ENCODE measurements at regions not wholly inside any gene's neighbourhood (a gene's known extent, or its start where the extent isn't known, plus 50 kb on each side); places are given as distances from the start of the nearest gene placed in this dataset.

- no peak for DNase-seq (ENCODE audit: low spot score)
These were observed 331.2 kb upstream of the SMARCA2 start for GRCh38 chr9:1683951-1684350.

DNA sequence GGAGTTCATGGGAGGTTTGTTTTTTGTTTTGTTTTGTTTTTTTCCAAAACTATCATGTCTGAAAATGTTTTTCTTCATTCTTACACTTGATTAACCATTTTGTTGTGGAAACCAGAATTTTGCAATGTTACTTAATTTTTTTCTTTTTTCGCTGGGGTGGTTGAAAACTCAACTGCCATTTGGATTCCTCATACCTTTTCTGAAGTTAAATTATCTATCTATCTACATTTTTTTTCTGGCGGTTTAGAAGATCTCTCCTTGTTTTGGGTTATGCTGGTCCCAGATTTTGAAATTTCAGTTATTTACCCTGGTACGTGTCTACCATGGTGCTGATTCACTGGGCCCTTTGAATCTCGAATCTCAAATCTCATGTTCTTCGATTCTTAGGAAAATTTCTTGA is 316.2 kb upstream of the SMARCA2 start:
- no peak for DNase-seq (ENCODE audit: low spot score)

DNA sequence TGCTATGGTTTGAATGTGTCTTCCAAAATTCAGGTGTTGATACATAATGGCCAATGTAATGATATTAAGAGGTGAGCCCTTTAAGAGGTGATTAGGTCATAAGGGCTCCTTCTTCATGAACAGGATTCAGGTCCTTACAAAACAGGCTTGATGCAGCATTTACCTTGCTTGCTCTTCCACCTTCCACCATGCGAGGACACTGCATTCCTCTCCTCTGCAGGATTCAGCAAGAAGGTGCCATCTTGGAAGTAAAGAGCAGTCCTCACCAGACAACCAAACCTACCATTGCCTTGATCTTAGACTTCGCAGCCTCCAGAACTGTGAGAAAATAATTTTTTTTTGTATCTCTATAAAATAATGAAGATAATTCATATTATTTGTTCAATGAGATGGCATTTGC is 314.0 kb upstream of the SMARCA2 start:
- no peak for DNase-seq (ENCODE audit: low spot score)

GRCh38 chr9:1702701-1703100 is 312.4 kb upstream of the SMARCA2 start:
- DNase-seq (ENCODE audit: low spot score), result no peak

DNA sequence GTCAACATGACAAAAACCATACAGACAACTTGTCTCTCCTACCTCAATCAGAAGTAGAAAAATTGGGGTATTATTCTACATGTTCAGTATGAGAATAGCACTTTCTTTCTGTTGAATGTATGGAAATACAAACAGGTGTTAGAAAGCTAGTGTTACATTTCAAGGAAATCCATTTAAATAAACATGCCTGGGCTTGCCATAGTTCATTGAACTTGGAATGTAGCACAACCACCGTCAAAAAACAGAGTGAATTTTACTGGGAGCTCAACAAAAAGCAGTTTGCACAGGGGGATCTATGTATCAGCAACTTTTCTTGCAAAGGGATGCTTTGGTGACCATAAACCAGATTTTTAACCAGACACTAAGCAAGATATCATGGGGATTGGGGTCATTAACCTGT is 307.9 kb upstream of the SMARCA2 start:
- DNase-seq (ENCODE audit: low spot score), result no peak

DNA sequence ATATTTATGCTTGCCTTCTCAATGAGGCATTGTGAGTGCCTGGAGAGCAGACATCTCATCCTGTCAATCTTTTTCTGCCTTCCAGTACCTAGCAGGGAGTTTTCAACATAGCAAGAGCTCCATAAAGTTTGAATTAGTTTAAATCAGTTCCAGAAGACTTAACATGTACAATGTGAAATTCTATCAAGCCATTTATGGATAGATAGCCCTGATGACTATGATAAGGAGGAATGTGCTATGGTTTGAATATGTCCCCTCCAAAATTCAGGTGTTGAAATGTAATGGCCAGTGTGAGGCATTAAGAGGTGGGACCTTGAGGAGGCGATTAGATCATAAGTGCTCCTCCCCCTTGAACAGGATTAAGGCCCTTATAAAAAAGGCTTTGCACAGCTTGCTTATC is 306.9 kb upstream of the SMARCA2 start:
- no peak for DNase-seq (ENCODE audit: low spot score)

GRCh38 chr9:1709347-1709746 is 305.8 kb upstream of the SMARCA2 start:
- DNase-seq (ENCODE audit: low spot score), result peak; percentile 1

DNA sequence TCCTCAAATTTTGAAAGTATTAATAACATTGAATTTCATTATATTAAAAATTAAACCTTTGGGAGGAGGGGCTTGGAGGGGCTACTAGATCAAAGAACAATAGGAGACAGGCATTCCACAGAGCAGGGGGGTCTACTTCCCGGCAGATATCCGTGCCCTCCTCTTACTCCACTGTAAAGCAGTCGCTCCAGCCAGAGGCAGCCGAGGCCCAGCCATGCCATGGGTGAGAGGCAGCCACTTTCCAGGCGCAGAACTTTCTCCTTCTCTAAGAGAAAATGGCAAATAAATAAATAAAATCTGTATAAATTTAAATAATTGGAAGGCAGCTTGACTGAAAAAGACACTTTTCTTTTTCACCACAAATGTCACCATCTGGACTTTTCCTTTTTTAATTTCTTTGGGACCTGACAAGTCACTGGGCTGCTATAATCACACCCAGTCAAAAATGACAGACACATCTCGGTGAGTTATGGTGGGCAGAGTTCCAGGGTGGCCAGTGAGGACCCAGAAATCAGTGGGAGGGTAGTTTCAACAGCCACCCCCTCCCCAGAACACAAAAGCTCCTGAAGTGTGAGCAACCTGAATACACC is 302.2 kb upstream of the SMARCA2 start:
- no peak for DNase-seq (ENCODE audit: low spot score)

GRCh38 chr9:1713841-1714240 is 301.3 kb upstream of the SMARCA2 start:
- no peak for DNase-seq (ENCODE audit: low spot score)

DNA sequence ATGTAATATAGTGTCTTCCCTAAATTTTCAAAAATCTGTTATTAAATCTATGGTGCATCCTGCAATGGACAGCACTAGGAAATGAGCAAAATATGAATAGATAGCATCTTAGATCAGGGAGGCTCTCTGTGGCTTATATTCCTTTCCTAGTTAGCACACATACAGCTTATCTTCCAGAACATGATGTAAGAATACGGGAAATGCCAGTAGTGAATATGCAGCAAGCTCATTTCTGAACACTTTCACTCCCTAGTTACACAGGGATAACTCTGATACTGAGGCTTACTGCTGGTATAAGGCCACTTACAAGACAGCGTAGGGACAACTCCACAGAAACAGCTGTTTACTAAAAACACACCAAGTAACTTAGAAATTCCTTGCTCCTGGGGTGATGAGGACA is 297.3 kb upstream of the SMARCA2 start:
- DNase-seq (ENCODE audit: low spot score), result no peak

DNA sequence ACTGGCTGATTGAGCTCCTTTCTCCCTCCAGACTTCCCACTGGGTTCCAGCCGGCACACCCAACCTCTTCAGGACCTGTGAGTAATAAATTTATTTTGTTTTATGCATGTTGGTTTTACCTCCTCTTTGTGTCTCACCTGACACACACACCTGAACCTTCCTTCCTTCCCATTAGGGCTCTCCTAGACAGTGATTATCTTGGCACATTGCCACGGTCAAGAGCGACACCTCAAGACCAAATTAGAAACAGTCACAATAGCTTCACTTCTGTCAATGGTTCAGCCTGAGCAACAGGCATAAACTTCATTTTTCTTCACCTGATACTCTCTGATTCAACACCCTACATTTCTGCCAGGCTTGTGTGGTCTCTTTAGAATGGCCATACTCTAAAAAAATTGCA is 296.3 kb upstream of the SMARCA2 start:
- no peak for DNase-seq (ENCODE audit: low spot score)

DNA sequence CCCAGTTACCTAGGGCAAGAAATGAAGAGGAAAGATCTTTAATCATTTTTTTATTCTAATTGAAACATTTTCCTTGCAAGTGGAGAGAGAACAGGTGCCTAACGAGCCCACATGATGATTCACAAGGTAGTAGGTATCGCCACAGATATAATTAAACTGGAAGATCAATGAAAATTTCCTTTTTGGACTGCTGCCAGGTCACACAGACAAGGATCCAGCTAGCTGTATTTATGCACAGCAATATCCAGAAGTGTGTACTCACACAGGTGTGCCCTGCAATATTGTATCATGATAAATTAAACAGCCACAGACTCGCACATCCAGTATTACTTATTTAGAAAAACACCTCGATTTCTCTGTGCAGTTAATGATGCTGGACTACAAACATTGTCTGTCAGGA is 294.0 kb upstream of the SMARCA2 start:
- no peak for DNase-seq (ENCODE audit: low spot score)

DNA sequence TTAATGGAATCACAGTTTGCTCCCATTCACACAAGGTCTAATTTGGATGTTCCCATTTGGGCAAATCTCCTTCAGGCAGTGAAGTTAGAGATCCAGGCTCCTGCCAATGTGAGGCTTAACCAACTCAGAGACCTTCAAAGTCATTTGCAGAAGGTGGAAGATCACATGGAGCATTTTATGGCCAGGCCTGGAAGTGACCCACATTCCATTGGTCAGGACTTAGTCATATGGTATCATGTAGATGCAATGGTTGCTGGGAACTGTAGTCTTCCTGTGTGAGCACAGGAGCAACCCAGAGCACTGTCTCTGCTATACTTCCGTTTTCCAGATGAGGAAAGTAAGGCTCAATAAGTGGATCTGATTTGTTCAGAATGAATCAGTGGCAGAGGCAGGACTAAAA is 292.7 kb upstream of the SMARCA2 start:
- DNase-seq (ENCODE audit: low spot score), result no peak

DNA sequence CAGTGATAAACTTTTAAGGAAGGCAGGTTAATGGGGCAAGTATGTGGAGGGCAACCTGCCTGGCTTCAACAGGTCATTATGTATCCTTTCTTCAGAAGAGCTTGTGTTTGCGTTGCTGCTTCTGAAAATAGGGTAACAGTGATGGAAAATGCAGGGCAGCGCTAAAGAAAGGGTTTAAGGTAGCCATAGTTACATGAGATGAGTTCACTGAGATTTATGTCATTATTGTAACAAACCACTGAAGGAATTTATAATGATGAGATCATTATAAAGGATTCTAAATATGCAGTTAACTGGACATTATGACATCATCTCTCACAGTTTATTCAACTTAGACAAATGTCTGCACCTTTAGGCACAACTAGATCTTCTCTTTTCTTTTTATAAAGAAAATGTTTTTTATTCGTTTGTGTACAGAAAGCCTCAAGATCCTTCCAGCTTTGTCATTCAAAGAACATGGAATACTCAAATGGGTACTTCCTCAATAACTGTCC is 291.6 kb upstream of the SMARCA2 start:
- no peak for DNase-seq (ENCODE audit: low spot score)

DNA sequence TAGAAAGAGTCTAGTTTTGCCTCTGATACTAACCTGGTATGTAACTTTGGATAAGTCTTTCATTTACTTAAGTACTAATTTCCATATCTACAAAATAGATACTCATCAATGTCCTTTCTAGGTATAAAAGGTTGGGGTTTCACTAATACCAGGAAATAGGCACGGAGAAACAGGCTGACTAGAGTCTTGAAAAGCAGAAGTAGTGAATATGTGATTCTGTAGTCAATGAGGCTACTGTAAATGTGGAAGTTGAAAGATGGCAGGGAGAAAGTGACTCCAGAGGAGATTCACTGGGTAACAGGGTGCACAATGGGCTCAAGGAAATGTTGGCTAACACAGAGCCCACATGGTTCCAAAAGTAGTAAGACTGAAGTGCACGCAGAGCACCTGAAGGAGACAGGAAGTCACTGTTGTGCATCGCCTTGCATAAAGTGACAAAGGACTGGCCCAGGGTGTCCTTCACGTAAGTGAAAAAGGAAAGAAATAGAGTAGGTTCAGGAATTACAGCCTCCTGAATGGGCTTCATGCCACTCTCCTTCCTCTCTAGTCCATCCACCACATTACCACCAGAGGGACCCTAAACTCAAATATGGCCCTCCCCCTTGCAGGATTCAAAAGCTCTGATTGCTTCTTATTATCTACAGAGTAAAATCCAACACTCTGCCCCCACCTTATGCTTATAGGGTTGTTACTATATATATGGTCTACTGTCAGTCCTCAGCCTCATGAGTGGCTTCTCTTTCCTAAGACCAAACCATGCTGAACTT is 288.0 kb upstream of the SMARCA2 start:
- no peak for DNase-seq (ENCODE audit: low spot score)

- DNase-seq (ENCODE audit: low spot score), result no peak
These were observed 285.5 kb upstream of the SMARCA2 start for GRCh38 chr9:1729631-1730030.

DNA sequence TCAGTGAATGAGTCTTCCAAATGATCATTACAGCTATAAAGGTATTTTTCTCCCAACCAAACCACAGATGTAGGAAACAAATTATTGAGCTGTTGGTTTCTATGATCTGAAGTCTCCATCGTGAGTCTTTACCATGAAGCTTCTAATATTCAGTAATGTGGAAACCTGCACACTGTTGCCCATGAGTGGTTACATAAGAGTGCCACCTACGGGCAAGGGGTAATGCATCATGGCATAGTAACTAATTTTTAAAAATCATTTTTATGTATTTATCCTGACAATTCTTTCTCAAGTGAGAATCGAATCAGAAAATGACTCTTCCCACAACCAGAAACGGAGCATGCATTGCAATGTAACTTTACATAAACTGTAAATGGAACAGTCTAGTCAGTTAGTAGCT is 282.5 kb upstream of the SMARCA2 start:
- DNase-seq (ENCODE audit: low spot score), result no peak

DNA sequence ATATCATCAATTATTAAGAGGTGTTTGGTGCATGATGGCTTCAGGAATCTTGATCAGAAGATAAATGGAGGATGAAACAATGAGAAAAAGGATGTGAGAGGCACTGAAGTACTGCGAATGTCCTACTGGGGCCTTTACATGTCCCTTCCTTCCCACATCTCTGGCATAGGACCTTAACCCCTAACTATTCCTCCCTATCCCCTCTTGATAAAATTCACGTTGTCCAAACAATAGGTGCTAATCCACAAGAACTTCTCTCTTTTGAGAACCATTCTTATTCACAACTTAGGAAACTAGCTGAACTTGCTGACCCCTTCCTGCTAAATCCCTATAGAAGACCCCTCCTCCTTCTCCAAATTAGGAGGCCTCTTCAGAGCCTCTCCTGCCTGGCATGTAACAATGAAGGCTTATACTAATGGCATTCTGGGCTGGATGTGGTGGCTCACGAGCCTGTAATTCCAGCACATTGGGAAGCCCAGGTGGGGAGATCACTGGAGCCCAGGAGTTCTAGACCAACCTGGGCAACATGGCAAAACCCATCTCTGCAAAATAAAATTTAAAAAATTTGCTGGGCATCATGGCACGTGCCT is 276.5 kb upstream of the SMARCA2 start:
- DNase-seq (ENCODE audit: low spot score), result no peak

- no peak for DNase-seq (ENCODE audit: low spot score)
These were observed 271.8 kb upstream of the SMARCA2 start for GRCh38 chr9:1743121-1743960.

DNA sequence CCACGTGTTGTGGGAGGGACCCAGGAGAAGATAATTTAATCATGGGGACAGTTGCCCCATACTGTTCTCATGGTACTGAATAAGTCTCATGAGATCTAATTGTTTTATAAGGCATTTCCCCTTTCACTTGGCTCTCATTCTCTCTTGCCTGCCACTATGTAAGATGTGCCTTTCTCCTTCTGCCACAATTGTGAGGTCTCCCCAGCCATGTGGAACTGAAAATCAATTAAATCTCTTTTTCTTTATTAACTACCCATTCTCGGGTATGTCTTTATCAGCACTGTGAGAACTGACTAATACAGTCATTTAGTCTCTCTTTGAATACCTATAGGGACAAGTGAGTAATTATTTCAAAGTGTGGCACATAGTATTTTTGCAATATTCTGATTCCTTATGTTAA is 269.2 kb upstream of the SMARCA2 start:
- DNase-seq (ENCODE audit: low spot score), result no peak

GRCh38 chr9:1747417-1747967 is 267.7 kb upstream of the SMARCA2 start:
- DNase-seq (ENCODE audit: low spot score), result no peak

DNA sequence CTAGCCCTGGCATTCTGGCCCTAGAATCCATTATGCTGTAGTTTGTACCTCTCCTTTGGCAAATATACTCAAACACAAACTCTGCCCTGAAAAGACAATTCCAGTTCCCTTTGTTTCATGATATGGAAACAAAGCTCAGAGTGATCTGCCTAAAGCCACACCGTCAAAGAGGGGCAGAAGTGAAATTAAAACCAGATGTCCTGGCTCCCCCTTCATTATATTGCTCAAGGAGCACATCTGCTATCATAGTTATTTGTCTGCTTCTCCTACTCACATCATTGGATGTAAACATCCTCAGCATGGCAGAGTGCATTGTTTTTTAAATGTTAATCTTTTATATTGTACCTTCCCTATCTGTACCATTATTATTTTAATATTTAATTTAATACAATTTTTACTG is 266.7 kb upstream of the SMARCA2 start:
- no peak for DNase-seq (ENCODE audit: low spot score)
